Loucy (cell line): ENCODE measurements at regions not wholly inside any gene's neighbourhood (a gene's known extent, or its start where the extent isn't known, plus 50 kb on each side); places are given as distances from the start of the nearest gene placed in this dataset.

Source experiments
- H2AFZ ChIP-seq: fragments of 200-600 bp; sonication (generic); 2 replicates; pipeline ENCODE4 v1.6.0; 2016; ENCODE audit warnings: antibody characterized with exemption, mild to moderate bottlenecking, low read length, moderate library complexity
- H3F3A ChIP-seq: fragments of 200-600 bp; 2 replicates; pipeline ENCODE4 v1.6.0; 2016; ENCODE audit warnings: antibody characterized with exemption, low read depth, mild to moderate bottlenecking
- H3K27me3 ChIP-seq: fragments of 200-600 bp; sonication (generic); 2 replicates; pipeline ENCODE4 v1.6.1; 2014; ENCODE audit warnings: low read length, mild to moderate bottlenecking; ENCODE audit not compliant: insufficient read depth, poor library complexity, severe bottlenecking
- H3K36me3 ChIP-seq: fragments of 200-600 bp; sonication (generic); 2 replicates; pipeline ENCODE4 v1.6.1; 2016; ENCODE audit warnings: low read length; ENCODE audit not compliant: insufficient read depth
- H3K4me1 ChIP-seq: fragments of 200-600 bp; sonication (generic); 2 replicates; pipeline ENCODE4 v1.5.1; 2014; ENCODE audit warnings: low read length, mild to moderate bottlenecking; ENCODE audit not compliant: insufficient read depth, poor library complexity, severe bottlenecking
- H3K4me2 ChIP-seq: fragments of 200-600 bp; sonication (generic); 2 replicates; pipeline ENCODE4 v1.6.0; 2014; ENCODE audit warnings: antibody characterized with exemption, low read length, low read depth, mild to moderate bottlenecking; ENCODE audit not compliant: poor library complexity, severe bottlenecking
- H3K4me3 ChIP-seq: fragments of 200-600 bp; sonication (generic); 2 replicates; pipeline ENCODE4 v1.5.1; 2014; ENCODE audit warnings: low read length, mild to moderate bottlenecking, mixed read lengths; ENCODE audit not compliant: poor library complexity, severe bottlenecking
- H3K79me2 ChIP-seq: fragments of 200-600 bp; sonication (generic); 2 replicates; pipeline ENCODE4 v1.6.1; 2014; ENCODE audit warnings: low read length; ENCODE audit not compliant: insufficient read depth
- H3K9ac ChIP-seq: fragments of 200-600 bp; sonication (generic); 2 replicates; pipeline ENCODE4 v1.6.0; 2014; ENCODE audit warnings: mild to moderate bottlenecking, low read depth, low read length, moderate library complexity; ENCODE audit not compliant: poor library complexity, severe bottlenecking
- H3K9me2 ChIP-seq: fragments of 200-600 bp; sonication (generic); replicated peaks from 2 replicates; pipeline ENCODE4 v1.6.1; 2016; ENCODE audit warnings: low read depth, low read length, mixed read lengths
- H3K9me3 ChIP-seq: fragments of 200-600 bp; sonication (generic); 2 replicates; pipeline ENCODE4 v1.6.1; 2014; ENCODE audit warnings: mild to moderate bottlenecking, antibody characterized with exemption, low read length, low read depth; ENCODE audit not compliant: insufficient read depth
- H4K20me1 ChIP-seq: fragments of 200-600 bp; sonication (generic); 2 replicates; pipeline ENCODE4 v1.6.0; 2014; ENCODE audit warnings: antibody characterized with exemption, low read length, mild to moderate bottlenecking; ENCODE audit not compliant: insufficient read depth, poor library complexity, severe bottlenecking
- EZH2phosphoT487 ChIP-seq: fragments of 200-600 bp; IDR thresholded peaks from 2 replicates; pipeline ENCODE4 v1.6.1; 2018; ENCODE audit warnings: antibody characterized with exemption, mild to moderate bottlenecking, moderate library complexity, borderline replicate concordance
- TF ChIP-seq, protein P1 (sequence below): fragments of 200-600 bp; sonication (generic); conservative IDR thresholded peaks from 2 replicates; pipeline ENCODE4 v1.5.1; 2014; ENCODE audit warnings: mild to moderate bottlenecking, antibody characterized with exemption, low read length

DNA sequence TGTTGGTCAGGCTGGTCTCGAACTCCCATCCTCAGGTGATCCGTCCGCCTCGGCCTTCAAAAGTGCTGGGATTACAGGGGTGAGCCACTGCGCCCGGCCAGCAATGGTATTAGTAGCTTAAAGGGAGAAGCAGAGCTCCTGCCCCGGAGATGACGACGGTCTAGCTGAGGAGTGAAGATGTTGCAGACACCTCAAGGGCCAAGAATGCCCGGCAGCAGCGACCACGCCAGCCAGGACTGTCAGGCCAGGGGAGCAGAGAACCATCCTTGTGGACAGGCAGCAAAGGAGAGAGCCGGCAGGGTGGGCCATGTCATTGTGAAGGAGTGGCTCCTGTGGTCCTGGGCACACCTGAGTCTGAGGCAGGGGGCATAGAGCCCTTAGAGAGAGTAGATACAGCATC, 210.1 kb upstream of the BCOR start:
- H3K27me3 ChIP-seq = no peaks in the 10 kb centered on the region
- H3K36me3 ChIP-seq = no peaks in the 10 kb centered on the region
- H3K79me2 ChIP-seq = no peaks in the 10 kb centered on the region
- peaks cover 8% of the 10 kb centered on the region for H3K4me1 ChIP-seq
- no peak overlapping the region for H3K9ac ChIP-seq
- H2AFZ ChIP-seq = no peak overlapping the region
- TF ChIP-seq EZH2phosphoT487 = no peak
- TF ChIP-seq, protein P1, sequence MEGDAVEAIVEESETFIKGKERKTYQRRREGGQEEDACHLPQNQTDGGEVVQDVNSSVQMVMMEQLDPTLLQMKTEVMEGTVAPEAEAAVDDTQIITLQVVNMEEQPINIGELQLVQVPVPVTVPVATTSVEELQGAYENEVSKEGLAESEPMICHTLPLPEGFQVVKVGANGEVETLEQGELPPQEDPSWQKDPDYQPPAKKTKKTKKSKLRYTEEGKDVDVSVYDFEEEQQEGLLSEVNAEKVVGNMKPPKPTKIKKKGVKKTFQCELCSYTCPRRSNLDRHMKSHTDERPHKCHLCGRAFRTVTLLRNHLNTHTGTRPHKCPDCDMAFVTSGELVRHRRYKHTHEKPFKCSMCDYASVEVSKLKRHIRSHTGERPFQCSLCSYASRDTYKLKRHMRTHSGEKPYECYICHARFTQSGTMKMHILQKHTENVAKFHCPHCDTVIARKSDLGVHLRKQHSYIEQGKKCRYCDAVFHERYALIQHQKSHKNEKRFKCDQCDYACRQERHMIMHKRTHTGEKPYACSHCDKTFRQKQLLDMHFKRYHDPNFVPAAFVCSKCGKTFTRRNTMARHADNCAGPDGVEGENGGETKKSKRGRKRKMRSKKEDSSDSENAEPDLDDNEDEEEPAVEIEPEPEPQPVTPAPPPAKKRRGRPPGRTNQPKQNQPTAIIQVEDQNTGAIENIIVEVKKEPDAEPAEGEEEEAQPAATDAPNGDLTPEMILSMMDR = no peak
- H3K9me3 ChIP-seq = no peaks in the 10 kb centered on the region
- H3F3A ChIP-seq = no peaks in the 10 kb centered on the region
- no peak overlapping the region for H3K4me2 ChIP-seq
- H4K20me1 ChIP-seq = no peaks in the 10 kb centered on the region
- H3K9me2 ChIP-seq = no peaks in the 10 kb centered on the region
- no peak overlapping the region for H3K4me3 ChIP-seq

DNA sequence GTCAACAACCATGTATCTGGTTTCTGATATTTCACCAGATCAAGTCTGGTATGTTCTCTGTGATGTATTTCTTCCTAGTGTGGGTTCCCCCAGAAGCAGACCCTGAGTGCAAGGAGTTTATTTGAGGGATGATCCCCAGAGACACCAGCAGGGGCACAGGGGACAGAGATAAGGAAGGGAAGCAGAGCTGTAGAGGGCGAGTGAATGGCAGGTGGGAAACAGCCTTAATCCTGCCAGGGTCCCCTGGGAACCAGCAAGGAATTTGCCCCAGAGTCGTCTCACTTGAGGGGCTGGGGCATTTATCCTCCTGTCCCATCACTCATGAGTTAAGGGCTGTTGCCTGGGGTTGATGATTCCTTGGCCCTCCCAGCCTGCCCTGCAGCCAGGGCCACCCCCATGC, 206.4 kb upstream of the BCOR start:
- no peaks in the 10 kb centered on the region for H3K79me2 ChIP-seq
- no peaks in the 10 kb centered on the region for H3K9me3 ChIP-seq
- H2AFZ ChIP-seq = no peak overlapping the region
- H3K9me2 ChIP-seq = no peaks in the 10 kb centered on the region
- H3K4me3 ChIP-seq = no peak overlapping the region
- H3K9ac ChIP-seq = no peak overlapping the region
- H3K4me1 ChIP-seq = peaks cover 8% of the 10 kb centered on the region
- TF ChIP-seq, protein P1 = no peak
- TF ChIP-seq EZH2phosphoT487 = no peak
- no peaks in the 10 kb centered on the region for H3K36me3 ChIP-seq
- H3K27me3 ChIP-seq = no peaks in the 10 kb centered on the region
- H4K20me1 ChIP-seq = no peaks in the 10 kb centered on the region
- H3F3A ChIP-seq = no peaks in the 10 kb centered on the region
- peak overlapping the region; percentile 31 for H3K4me2 ChIP-seq

DNA sequence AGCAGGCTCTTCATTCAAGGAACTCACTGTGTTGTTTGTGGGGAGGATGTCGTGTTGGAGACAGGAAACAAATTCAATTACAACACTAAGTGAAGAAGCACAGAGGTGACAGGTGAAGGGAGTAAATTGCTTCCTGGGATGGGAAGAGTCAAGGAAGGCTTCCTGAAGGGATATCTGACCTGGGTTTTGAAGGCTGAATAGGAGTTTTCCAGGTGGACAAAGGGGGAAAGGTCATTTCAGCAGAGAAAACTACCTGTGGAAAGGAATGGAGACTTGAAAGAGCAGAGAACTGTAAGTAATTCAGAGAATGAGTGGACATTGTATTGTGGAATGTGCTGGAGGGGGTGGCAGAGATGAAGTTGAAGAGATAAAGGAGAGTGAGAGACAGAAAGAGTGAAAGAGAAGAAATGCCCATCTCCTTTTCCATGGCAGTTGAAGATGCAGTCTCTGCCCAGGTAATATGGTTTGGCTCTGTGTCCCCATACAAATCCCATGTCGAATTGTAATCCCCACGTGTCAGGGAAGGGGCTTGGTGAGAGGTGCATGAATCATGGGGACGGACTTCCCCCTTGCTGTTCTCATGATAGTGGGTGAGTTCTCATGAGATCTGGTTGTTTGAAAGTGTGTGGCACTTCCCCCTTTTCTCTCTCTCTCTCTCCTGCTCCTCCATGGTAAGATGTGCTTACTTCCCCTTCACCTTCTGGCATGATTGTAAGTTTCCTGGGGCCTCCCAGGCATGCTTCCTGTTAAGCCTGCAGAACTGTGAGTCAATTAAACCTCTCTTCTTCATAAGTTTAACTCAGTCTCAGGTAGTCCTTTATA, 205.7 kb upstream of the BCOR start:
- Histone ChIP-seq H3K4me2 (peak overlapping the region; percentile 31), H3K4me1 (peaks cover 8% of the 10 kb centered on the region)
- TF ChIP-seq, protein P1 = no peak
- no peak for TF ChIP-seq EZH2phosphoT487

More for the DNA sequence above, 205.7 kb upstream of the BCOR start:
- Histone ChIP-seq H4K20me1 (no peaks in the 10 kb centered on the region), H3K9me2 (no peaks in the 10 kb centered on the region), H3K79me2 (no peaks in the 10 kb centered on the region), H3F3A (no peaks in the 10 kb centered on the region), H3K4me3 (no peak overlapping the region), H3K9me3 (no peaks in the 10 kb centered on the region), H3K36me3 (no peaks in the 10 kb centered on the region), H3K27me3 (no peaks in the 10 kb centered on the region), H2AFZ (no peak overlapping the region), H3K9ac (no peak overlapping the region)
